GM12873 (cell line): ENCODE measurements at regions not wholly inside any gene's neighbourhood (a gene's known extent, or its start where the extent isn't known, plus 50 kb on each side); places are given as distances from the start of the nearest gene placed in this dataset.

Experiments used
- TF ChIP-seq, protein P1 (sequence below): IDR thresholded peaks from 2 replicates; pipeline ENCODE4 v1.5.1; 2012; ENCODE audit warnings: low read depth, mild to moderate bottlenecking, moderate library complexity, low read length, control low read depth; ENCODE audit not compliant: insufficient read depth; ENCODE audit errors: missing control alignments

DNA sequence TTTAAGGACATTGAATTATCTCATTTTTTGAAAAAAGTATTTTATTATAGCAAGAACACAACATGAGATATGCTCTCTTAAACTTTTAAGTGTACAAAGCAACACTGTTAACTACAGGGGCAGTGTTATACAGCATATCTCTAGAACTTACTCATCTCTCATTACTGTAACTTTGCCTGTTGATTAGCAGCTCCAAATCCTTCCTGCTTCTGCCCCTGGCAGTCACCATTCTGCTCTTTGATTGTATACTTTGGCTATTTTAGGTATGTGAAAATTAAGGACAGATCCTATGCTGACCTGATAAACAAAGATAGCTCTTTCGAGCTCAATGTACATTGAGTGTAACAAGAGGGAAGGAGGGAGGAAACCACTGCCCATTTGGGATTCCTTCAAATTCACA is 1349.8 kb upstream of the GJE1 start:
- TF ChIP-seq, protein P1, sequence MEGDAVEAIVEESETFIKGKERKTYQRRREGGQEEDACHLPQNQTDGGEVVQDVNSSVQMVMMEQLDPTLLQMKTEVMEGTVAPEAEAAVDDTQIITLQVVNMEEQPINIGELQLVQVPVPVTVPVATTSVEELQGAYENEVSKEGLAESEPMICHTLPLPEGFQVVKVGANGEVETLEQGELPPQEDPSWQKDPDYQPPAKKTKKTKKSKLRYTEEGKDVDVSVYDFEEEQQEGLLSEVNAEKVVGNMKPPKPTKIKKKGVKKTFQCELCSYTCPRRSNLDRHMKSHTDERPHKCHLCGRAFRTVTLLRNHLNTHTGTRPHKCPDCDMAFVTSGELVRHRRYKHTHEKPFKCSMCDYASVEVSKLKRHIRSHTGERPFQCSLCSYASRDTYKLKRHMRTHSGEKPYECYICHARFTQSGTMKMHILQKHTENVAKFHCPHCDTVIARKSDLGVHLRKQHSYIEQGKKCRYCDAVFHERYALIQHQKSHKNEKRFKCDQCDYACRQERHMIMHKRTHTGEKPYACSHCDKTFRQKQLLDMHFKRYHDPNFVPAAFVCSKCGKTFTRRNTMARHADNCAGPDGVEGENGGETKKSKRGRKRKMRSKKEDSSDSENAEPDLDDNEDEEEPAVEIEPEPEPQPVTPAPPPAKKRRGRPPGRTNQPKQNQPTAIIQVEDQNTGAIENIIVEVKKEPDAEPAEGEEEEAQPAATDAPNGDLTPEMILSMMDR = no peak

DNA sequence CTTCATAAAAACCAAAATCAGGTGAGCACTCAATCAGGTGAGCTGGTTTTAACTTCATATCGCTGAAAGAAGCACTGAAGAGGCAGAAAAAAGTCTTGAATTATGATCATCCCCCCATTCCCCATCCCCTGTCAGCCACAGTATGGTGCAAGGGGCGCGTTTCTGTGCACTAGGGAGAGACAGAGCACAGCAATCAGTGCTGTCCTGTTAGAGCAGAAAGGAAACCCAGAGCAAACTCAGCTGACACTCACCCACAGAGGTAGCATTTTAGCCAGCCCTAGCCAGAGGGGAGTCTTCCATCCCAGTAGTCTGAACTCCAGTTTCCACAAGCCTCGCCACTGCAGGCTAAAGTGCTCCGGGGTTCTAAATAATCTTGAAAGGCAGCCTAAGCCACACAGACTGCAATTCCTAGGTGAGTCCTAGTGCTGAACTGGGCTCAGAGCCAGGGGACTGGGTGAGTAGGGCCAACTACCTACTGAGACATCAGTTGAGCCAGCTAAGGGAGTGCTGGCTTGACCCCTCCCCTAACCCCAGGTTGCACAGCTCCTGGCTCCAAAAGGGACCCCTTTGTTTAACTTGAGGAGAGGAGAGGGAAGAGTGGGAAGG is 1352.6 kb upstream of the GJE1 start:
- TF ChIP-seq, protein P1 = no peak

DNA sequence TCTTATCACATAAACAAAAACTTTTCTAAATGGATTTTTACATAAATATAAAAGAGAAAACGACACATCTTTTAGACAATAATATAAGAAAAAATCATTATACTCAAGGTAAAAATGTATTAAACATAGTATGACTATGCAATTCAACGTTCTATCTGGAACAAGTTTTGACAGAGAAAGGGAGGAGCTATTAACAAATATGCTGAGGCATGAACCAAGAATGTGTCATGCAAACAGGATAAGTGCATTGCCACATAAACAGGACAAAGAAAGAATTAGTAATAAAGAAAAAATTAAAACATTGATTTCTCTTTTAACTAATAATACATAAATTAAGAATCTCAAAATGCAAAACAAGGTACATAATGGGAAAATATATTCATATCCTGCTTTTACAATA is 1353.4 kb upstream of the GJE1 start:
- TF ChIP-seq, protein P1 = no peak

DNA sequence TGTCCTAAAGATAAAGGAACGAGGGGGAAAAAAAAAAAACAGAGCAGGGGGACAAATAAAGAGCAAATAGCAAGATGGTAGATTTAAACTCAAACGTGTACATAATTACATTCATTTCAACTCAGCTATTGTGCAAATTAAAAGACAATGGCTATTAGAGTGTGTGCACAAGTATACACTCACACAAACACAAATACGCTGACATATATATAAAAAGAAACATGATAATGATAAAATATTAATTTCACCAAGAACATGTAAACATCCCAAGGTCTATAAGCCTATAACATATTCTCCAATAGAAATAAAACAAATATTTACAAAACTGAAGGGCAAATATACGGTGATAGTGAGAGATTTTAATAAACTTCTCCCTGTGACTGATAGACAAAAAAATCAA is 1354.9 kb upstream of the GJE1 start:
- TF ChIP-seq, protein P1 = no peak

DNA sequence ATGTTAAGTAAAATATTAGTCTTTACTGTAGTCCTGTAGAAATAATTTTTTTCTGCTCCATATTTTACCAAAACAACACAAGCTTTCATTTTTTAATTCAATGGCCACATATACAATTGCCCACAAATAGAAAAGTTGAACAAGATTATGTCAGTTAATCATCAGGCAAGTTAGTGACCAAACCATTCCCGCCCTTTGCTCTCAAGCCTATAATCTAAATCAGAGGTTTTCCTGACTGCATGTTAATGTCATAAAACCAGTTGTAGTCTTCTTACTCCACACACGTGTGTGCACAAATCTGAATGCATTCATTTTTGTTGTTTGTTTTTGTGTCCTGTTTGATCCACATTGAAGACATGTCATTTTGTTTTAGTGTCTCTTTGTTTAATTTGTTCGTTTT is 1357.7 kb upstream of the GJE1 start:
- TF ChIP-seq, protein P1 = no peak

DNA sequence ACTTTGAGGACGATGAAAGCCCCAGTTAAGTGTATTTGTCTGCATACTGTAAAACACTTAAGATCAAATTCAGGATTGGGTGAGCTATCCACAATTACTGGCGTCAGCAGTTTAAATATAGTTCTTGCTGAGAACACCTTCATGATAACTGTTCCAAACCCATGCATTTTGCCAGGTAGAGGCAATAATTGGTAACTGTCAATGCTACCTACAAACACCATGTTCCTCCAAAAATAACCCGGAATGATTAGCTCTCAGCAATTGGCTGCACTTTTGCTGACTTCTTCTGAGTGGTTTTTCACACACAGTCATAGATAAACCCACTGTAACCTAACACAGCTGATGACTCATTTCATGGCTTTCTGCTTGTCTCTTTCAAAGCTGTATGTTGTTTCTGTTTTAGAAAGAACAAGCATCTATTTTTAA is 1358.6 kb upstream of the GJE1 start:
- TF ChIP-seq, protein P1 = no peak

DNA sequence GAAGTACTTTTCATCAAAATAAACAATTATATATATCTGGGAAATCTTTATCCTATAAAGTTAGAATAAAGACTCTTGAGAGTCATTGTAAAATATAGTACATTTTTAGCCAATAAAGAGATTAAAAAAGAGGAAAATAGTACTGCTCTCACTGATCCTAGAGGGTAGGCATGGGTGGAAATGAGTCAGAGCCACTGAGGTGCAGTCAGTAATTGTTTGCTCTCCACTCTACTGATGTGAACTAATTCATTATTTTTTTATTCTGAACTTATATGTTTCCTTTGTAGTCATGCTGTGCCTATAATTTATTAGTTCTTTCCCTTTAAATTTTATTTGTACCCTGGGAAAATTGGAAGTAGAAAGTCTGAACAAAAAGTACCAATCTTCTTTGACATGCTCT is 1359.4 kb upstream of the GJE1 start:
- TF ChIP-seq, protein P1 = no peak
